ENCODE measurements at regions not wholly inside any gene's neighbourhood (a gene's known extent, or its start where the extent isn't known, plus 50 kb on each side); places are given as distances from the start of the nearest gene placed in this dataset.

DNA sequence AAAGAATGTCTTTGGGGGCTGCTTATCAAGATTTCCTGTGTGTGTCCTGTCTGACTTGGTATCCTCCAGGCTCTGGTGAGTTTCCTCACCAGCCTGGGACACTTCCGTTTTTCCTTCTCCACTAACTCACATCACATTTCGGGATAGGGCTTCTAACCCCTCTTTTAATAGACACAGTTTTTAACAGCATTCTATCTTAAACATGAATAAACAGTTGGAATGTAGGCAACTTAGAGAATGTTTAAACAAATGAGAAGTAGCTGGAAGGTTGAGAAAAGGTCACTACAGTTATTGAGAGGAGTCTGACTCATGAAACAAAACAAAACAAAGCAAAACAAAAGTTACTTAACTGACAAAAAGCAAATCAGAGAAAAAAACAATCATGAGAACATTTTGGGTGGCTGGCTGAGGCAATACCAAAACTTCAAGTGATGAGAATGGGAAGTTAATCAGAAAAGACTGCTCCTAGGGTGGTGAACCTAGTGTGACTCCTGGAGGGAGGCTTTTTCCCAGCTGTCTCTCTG lies 64.7 kb upstream of the CTSC start:
- Histone ChIP-seq H3K9me3 (no peaks in the 10 kb centered on the region), H3K4me3 (replicated peaks in 1 of 3) (no peak overlapping the region), H3K4me1 (peaks cover 14 to 59% of the 10 kb centered on the region in 2 donors), H3K27me3 (no peaks in the 10 kb centered on the region), H3K27ac (peak overlapping the region; percentile 42 to 63 (median 54)), H3K36me3 (no peaks in the 10 kb centered on the region)
- no peak for TF ChIP-seq POLR2A (IDR thresholded peaks at IDR 0.05)
- TF ChIP-seq, protein P1, sequence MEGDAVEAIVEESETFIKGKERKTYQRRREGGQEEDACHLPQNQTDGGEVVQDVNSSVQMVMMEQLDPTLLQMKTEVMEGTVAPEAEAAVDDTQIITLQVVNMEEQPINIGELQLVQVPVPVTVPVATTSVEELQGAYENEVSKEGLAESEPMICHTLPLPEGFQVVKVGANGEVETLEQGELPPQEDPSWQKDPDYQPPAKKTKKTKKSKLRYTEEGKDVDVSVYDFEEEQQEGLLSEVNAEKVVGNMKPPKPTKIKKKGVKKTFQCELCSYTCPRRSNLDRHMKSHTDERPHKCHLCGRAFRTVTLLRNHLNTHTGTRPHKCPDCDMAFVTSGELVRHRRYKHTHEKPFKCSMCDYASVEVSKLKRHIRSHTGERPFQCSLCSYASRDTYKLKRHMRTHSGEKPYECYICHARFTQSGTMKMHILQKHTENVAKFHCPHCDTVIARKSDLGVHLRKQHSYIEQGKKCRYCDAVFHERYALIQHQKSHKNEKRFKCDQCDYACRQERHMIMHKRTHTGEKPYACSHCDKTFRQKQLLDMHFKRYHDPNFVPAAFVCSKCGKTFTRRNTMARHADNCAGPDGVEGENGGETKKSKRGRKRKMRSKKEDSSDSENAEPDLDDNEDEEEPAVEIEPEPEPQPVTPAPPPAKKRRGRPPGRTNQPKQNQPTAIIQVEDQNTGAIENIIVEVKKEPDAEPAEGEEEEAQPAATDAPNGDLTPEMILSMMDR (IDR thresholded peaks at IDR 0.05) = no peak
- peak in 1 of 2 donors; percentile 5 for DNase-seq
- intact Hi-C loops (cut with DNase I) = no loop called here
- WGBS, 2 donors = 38 to 50% methylated on average over 2 of the region's 2 CpGs

DNA sequence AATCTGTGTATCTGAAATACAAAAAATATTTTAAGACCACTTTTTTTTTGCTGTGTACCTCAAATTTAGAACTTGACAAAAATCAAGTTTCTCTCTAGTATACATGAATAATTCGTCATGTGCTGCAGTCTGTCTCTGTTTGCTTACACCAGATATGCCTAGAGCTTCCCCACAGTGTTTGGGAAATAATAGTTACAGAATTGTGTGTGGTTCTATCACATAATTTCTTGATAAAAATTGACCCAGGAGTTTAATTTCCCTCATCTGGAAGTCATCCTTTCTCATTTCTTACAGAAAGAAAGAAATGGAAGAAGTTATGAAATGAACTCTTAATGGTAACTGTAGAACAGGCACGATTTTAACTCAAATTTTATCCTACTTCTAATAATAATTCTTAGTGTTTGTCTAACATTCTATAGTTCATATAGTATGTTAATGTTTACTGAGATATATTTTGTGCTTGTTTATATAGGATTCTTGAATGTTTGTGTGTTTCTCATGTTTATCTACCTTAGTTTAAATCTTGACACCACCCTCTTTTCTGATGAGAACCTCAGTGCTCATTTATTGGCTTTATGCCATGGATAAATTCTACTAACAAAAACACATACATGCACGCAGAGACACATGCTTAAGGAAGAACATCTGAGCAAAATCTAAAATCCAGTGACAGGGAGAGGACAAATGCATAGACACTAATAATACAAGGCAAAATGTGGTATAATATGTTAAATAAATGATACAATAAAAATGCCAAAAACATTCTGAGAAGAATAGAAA lies 61.4 kb upstream of the CTSC start:
- DNase-seq = no peak
- Histone ChIP-seq H3K4me1 (peaks cover 14 to 37% of the 10 kb centered on the region in 2 donors), H3K27ac (no peak overlapping the region), H3K27me3 (no peaks in the 10 kb centered on the region), H3K4me3 (replicated peaks in 1 of 3) (no peak overlapping the region), H3K9me3 (no peaks in the 10 kb centered on the region), H3K36me3 (no peaks in the 10 kb centered on the region)
- intact Hi-C loops (cut with DNase I) = no loop called here
- WGBS, 2 donors = 73 to 83% methylated on average over 3 of the region's 3 CpGs
- TF ChIP-seq POLR2A (IDR thresholded peaks at IDR 0.05) = no peak
- TF ChIP-seq, protein P1 (IDR thresholded peaks at IDR 0.05) = no peak

DNA sequence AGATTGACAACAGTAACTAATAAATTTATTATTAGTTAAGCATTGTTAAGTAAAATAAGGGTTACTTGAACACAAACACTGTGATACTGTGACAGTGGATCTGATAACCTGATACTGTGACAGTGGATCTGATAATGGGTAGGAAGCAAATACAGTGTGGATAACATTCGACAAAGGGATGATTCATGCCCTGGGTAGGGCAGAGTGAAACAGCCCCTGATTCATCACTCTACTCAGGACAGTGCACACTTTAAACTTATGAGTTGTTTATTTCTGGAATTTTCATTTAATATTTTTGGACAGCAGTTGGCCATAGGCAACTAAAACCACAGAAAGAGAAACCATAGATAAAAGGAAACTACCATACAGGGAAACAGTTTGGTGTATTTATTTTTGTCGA lies 60.8 kb upstream of the CTSC start:
- DNase-seq = no peak
- Histone ChIP-seq H3K9me3 (no peaks in the 10 kb centered on the region), H3K27ac (no peak overlapping the region), H3K27me3 (no peaks in the 10 kb centered on the region), H3K36me3 (no peaks in the 10 kb centered on the region), H3K4me3 (replicated peaks in 1 of 3) (no peak overlapping the region), H3K4me1 (peaks cover 14 to 31% of the 10 kb centered on the region in 2 donors)
- WGBS, 2 donors = 40 to 46% methylated on average over 2 of the region's 2 CpGs
- intact Hi-C loops (cut with DNase I) = no loop called here
- TF ChIP-seq POLR2A (IDR thresholded peaks at IDR 0.05) = no peak
- TF ChIP-seq, protein P1 (IDR thresholded peaks at IDR 0.05) = no peak

DNA sequence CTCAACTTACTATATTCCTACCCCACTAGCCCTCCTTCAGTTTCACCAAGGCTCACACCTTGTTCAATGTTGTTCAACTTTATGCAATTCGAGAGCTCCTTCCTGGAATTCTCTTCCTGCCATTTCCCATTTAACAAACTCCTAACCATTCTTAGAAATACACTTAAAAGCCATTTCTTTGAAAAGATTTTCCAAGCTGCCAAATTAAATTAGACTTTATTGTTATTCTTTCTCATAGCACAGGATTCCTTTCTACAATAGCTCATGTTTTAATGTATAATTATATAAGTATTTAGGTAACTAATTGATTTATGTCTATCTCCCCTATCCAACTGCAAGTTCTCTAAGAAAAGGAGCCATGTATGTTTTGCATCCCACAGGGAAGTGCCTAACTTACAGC lies 52.7 kb upstream of the CTSC start:
- no peak for DNase-seq
- H3K4me3 ChIP-seq (replicated peaks in 1 of 3) = no peak overlapping the region
- WGBS, 2 donors = 81 to 82% methylated on average over 1 of the region's 1 CpG
- H3K4me1 ChIP-seq = no peaks in the 10 kb centered on the region
- no peaks in the 10 kb centered on the region for H3K9me3 ChIP-seq
- H3K27me3 ChIP-seq = no peaks in the 10 kb centered on the region
- intact Hi-C loops (cut with DNase I) = no loop called here
- no peak overlapping the region for H3K27ac ChIP-seq
- H3K36me3 ChIP-seq = no peaks in the 10 kb centered on the region
- TF ChIP-seq, protein P1 (IDR thresholded peaks at IDR 0.05) = no peak
- TF ChIP-seq POLR2A (IDR thresholded peaks at IDR 0.05) = no peak

DNA sequence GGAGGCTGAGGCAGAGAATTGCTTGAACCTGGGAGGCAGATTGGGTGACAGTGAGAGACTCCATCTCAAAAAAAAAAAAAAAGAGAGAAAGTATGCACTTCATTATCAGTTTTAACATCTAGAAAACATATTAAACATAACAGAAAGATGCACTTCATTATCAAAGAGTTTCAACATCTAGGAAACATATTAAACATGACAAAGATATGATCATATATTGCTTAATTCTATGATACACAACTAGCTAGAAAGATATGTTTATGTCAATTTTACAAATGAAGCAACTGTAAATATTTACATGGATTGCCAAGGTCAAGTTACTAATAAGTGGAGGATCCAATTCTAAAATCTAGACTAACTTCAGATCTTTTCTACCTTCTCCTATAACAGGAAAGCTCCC lies 50.4 kb upstream of the CTSC start:
- Histone ChIP-seq H3K36me3 (no peaks in the 10 kb centered on the region), H3K4me3 (replicated peaks in 1 of 3) (no peak overlapping the region), H3K9me3 (no peaks in the 10 kb centered on the region), H3K4me1 (peaks cover 0 to 12% of the 10 kb centered on the region in 2 donors), H3K27ac (no peak overlapping the region), H3K27me3 (no peaks in the 10 kb centered on the region)
- TF ChIP-seq, protein P1 (IDR thresholded peaks at IDR 0.05) = no peak
- no peak for TF ChIP-seq POLR2A (IDR thresholded peaks at IDR 0.05)
- DNase-seq = no peak
- intact Hi-C loops (cut with DNase I) = no loop called here

Measured in thyroid gland (tissue), 4 donors.